ENCODE measurements at regions not wholly inside any gene's neighbourhood (a gene's known extent, or its start where the extent isn't known, plus 50 kb on each side); places are given as distances from the start of the nearest gene placed in this dataset.

GRCh38 chr2:133828913-133829312 is 260.6 kb upstream of the NCKAP5 start:
- TF ChIP-seq, protein P1, sequence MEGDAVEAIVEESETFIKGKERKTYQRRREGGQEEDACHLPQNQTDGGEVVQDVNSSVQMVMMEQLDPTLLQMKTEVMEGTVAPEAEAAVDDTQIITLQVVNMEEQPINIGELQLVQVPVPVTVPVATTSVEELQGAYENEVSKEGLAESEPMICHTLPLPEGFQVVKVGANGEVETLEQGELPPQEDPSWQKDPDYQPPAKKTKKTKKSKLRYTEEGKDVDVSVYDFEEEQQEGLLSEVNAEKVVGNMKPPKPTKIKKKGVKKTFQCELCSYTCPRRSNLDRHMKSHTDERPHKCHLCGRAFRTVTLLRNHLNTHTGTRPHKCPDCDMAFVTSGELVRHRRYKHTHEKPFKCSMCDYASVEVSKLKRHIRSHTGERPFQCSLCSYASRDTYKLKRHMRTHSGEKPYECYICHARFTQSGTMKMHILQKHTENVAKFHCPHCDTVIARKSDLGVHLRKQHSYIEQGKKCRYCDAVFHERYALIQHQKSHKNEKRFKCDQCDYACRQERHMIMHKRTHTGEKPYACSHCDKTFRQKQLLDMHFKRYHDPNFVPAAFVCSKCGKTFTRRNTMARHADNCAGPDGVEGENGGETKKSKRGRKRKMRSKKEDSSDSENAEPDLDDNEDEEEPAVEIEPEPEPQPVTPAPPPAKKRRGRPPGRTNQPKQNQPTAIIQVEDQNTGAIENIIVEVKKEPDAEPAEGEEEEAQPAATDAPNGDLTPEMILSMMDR (IDR thresholded peaks at IDR 0.05) = no peak
- no peak for TF ChIP-seq EZH2 (IDR thresholded peaks at IDR 0.05; ENCODE audit: borderline replicate concordance, insufficient read depth, low read depth, low read length, poor library complexity, severe bottlenecking)
